ENCODE measurements at regions not wholly inside any gene's neighbourhood (a gene's known extent, or its start where the extent isn't known, plus 50 kb on each side); places are given as distances from the start of the nearest gene placed in this dataset.

GRCh38 chr13:53783471-53783870, 754.9 kb downstream of the OLFM4 start (continued):
- TF ChIP-seq, protein P1, sequence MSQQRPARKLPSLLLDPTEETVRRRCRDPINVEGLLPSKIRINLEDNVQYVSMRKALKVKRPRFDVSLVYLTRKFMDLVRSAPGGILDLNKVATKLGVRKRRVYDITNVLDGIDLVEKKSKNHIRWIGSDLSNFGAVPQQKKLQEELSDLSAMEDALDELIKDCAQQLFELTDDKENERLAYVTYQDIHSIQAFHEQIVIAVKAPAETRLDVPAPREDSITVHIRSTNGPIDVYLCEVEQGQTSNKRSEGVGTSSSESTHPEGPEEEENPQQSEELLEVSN (IDR thresholded peaks at IDR 0.05): no peak
- TF ChIP-seq ATF3 (IDR thresholded peaks at IDR 0.05; ENCODE audit: insufficient read depth, low read depth, low read length) (no peak), CHD2 (IDR thresholded peaks at IDR 0.05; ENCODE audit: low read length) (no peak)
